OCI-LY3 (cell line): ENCODE measurements at regions not wholly inside any gene's neighbourhood (a gene's known extent, or its start where the extent isn't known, plus 50 kb on each side); places are given as distances from the start of the nearest gene placed in this dataset.

Experiments
- CTCF ChIP-seq: fragments of 200-600, 300-600 bp; sonication (generic); IDR thresholded peaks from 2 replicates; pipeline ENCODE4 v1.5.1; 2014; ENCODE audit warnings: antibody characterized with exemption, low read length, low read depth
- EZH2phosphoT487 ChIP-seq: fragments of 200-600 bp; shearing (Covaris generic); IDR thresholded peaks from 2 replicates; pipeline ENCODE4 v1.6.1; 2018; ENCODE audit warnings: antibody characterized with exemption, mixed run types, low read depth

- TF ChIP-seq CTCF (no peak), EZH2phosphoT487 (no peak)
These were observed 112.8 kb upstream of the ATXN3L start for GRCh38 chrX:13432414-13433297.
